HAP-1 (cell line): ENCODE measurements at regions not wholly inside any gene's neighbourhood (a gene's known extent, or its start where the extent isn't known, plus 50 kb on each side); places are given as distances from the start of the nearest gene placed in this dataset.

Source experiments
- DNase-seq, 2 experiments: peaks; one replicate each; pipeline ENCODE4 v3.0.0-alpha.2; 2016 to 2020; ENCODE audit warnings: low spot score in 2 of 2
- H3K27me3 ChIP-seq: fragments of 250-450 bp; sonication (Bioruptor Pico); 2 replicates; pipeline ENCODE4 v1.5.1; 2020; ENCODE audit warnings: low read depth, mild to moderate bottlenecking, moderate library complexity
- H3K36me3 ChIP-seq: fragments of 250-450 bp; sonication (Bioruptor Pico); replicated peaks from 2 replicates; pipeline ENCODE4 v1.5.1; 2020; ENCODE audit warnings: mild to moderate bottlenecking
- H3K4me1 ChIP-seq: fragments of 250-450 bp; sonication (Bioruptor Pico); 2 replicates; pipeline ENCODE4 v1.5.1; 2020; ENCODE audit warnings: mild to moderate bottlenecking
- H3K4me3 ChIP-seq: fragments of 250-450 bp; sonication (Bioruptor Pico); 2 replicates; pipeline ENCODE4 v1.5.1; 2020; ENCODE audit warnings: mild to moderate bottlenecking, moderate library complexity
- H3K9me3 ChIP-seq: fragments of 250-450 bp; sonication (Bioruptor Pico); 2 replicates; pipeline ENCODE4 v1.5.1; 2020; ENCODE audit warnings: mild to moderate bottlenecking, moderate library complexity
- in situ Hi-C: fragments of 300-500 bp; cut with MboI; formaldehyde crosslinking; loops from 3 replicates; pipeline ENCODE4 v1.14.3; 2020; ENCODE audit warnings: low sequenced_read_pairs, inconsistent platforms, mixed read lengths

- Histone ChIP-seq H3K27me3 (no peaks in the 10 kb centered on the region), H3K36me3 (no peaks in the 10 kb centered on the region), H3K4me1 (no peaks in the 10 kb centered on the region), H3K9me3 (no peaks in the 10 kb centered on the region), H3K4me3 (no peak overlapping the region)
- in situ Hi-C loops, result no loop called here
- no peak for DNase-seq
Measured at GRCh38 chr9:81370096-81370495, 319.3 kb downstream of the TLE1 start.

- in situ Hi-C loops, result no loop called here
- no peaks in the 10 kb centered on the region for H3K36me3 ChIP-seq
- DNase-seq, result no peak
- no peaks in the 10 kb centered on the region for H3K27me3 ChIP-seq
- H3K4me1 ChIP-seq, result no peaks in the 10 kb centered on the region
- H3K9me3 ChIP-seq, result no peaks in the 10 kb centered on the region
- H3K4me3 ChIP-seq, result no peak overlapping the region
Measured at GRCh38 chr9:81369121-81369520, 320.2 kb downstream of the TLE1 start.

- no peak for DNase-seq
- H3K4me3 ChIP-seq, result no peak overlapping the region
- in situ Hi-C loops, result no loop called here
- no peaks in the 10 kb centered on the region for H3K9me3 ChIP-seq
- H3K4me1 ChIP-seq, result no peaks in the 10 kb centered on the region
- H3K27me3 ChIP-seq, result no peaks in the 10 kb centered on the region
- H3K36me3 ChIP-seq, result no peaks in the 10 kb centered on the region
Measured at GRCh38 chr9:81363916-81364480, 325.3 kb downstream of the TLE1 start.

DNA sequence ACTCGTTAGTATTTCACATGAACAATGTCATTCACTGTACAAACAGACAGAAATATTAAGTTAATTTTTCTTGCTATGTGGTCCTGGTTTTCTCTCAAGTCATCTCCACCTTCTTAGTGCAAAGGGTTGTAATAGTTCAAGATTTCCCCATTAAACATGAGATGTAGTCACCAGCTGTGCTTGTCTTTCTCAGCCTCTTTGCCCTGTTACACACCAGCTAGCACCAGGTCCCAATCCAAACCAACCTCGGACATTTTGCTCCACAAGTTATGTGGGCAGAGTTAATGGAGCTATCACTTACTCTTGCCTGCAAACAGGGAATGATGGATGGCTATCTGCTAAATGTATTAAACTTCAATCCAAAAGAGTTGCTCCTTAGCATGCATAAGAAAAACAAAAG lies 328.1 kb downstream of the TLE1 start:
- Histone ChIP-seq H3K36me3 (no peaks in the 10 kb centered on the region), H3K9me3 (no peaks in the 10 kb centered on the region), H3K4me1 (no peaks in the 10 kb centered on the region), H3K4me3 (no peak overlapping the region), H3K27me3 (no peaks in the 10 kb centered on the region)
- in situ Hi-C loops, result no loop called here
- no peak for DNase-seq

GRCh38 chr9:81351166-81351565 lies 338.2 kb downstream of the TLE1 start:
- H3K4me1 ChIP-seq, result no peaks in the 10 kb centered on the region
- no peaks in the 10 kb centered on the region for H3K27me3 ChIP-seq
- DNase-seq, result no peak
- no peak overlapping the region for H3K4me3 ChIP-seq
- H3K9me3 ChIP-seq, result no peaks in the 10 kb centered on the region
- in situ Hi-C loops, result no loop called here
- H3K36me3 ChIP-seq, result no peaks in the 10 kb centered on the region

DNA sequence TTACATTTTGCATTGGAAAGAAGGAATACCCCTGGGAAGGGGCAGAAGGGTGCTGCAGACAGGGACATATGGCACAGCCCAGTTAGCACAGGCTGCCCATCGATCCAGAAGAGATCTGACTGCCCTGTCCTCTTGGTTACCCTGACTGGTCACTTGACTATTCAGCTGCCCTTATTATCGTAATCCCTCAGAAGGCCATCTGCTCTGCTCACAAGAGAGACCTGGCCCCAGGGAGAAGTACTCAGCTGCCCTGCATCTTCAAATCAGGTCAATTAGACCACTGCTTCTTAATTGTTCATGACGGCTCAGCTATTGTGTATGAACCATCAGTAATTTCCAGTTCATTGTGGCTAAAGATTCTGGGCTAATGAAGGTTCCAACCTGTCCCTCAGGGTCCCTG lies 345.0 kb downstream of the TLE1 start:
- Histone ChIP-seq H3K36me3 (no peaks in the 10 kb centered on the region), H3K4me3 (no peak overlapping the region), H3K4me1 (no peaks in the 10 kb centered on the region), H3K27me3 (no peaks in the 10 kb centered on the region), H3K9me3 (no peaks in the 10 kb centered on the region)
- DNase-seq, result no peak
- in situ Hi-C loops, result no loop called here

- Histone ChIP-seq H3K27me3 (no peaks in the 10 kb centered on the region), H3K4me3 (no peak overlapping the region)
- in situ Hi-C loops, result no loop called here
Measured at GRCh38 chr9:81335879-81336421, 353.4 kb downstream of the TLE1 start.

DNA sequence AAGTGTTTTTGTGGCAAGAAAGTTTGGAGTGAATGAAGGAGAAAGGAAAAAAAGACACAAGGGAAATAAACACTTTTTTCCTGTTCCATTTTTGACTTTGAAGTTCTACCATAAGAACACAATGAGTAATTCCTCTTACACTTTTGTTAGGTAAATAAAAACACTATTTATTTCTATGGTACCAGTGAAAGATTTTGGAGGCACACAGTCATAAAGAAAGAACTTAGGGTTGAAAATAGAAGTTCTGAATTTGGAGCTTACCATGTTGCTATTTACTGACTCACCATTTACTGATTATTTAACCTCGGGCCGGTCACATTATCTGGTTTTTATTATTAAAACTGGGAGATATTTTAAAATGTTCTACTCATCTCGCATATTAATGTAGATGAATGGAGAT lies 367.8 kb downstream of the TLE1 start:
- no peaks in the 10 kb centered on the region for H3K36me3 ChIP-seq
- no peaks in the 10 kb centered on the region for H3K9me3 ChIP-seq
- DNase-seq, result no peak
- in situ Hi-C loops, result no loop called here
- H3K27me3 ChIP-seq, result no peaks in the 10 kb centered on the region
- H3K4me3 ChIP-seq, result no peak overlapping the region
- H3K4me1 ChIP-seq, result no peaks in the 10 kb centered on the region

More at GRCh38 chr9:81335879-81336421, 353.4 kb downstream of the TLE1 start:
- Histone ChIP-seq H3K36me3 (no peaks in the 10 kb centered on the region), H3K4me1 (no peaks in the 10 kb centered on the region), H3K9me3 (no peaks in the 10 kb centered on the region)
- DNase-seq, result no peak

GRCh38 chr9:81320909-81321482 lies 368.4 kb downstream of the TLE1 start:
- H3K27me3 ChIP-seq, result no peaks in the 10 kb centered on the region
- no peaks in the 10 kb centered on the region for H3K36me3 ChIP-seq
- DNase-seq, result no peak
- no peaks in the 10 kb centered on the region for H3K9me3 ChIP-seq
- in situ Hi-C loops, result no loop called here
- H3K4me1 ChIP-seq, result no peaks in the 10 kb centered on the region
- no peak overlapping the region for H3K4me3 ChIP-seq

- Histone ChIP-seq H3K4me1 (no peaks in the 10 kb centered on the region), H3K36me3 (no peaks in the 10 kb centered on the region), H3K4me3 (no peak overlapping the region), H3K27me3 (no peaks in the 10 kb centered on the region), H3K9me3 (no peaks in the 10 kb centered on the region)
- DNase-seq, result no peak
- in situ Hi-C loops, result no loop called here
Measured at GRCh38 chr9:81318571-81318970, 370.8 kb downstream of the TLE1 start.

DNA sequence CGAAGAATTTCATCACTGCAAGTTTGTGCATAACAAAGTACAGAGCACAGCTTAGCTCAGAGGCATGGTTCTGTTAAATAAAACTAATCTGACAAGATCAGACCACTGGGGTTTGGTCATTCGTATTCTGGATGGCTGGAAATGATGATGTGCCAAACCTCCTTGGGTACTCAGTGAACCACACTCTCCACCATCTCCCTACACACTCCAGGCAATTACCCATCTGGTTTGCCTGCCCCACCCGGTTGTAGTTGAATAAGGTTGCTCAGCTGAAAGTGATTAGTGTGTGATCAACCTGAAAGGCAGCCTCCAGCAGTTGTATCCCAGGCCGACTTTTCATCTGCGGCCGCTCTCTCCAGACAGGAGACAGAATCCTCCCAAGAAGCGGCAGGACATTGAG lies 371.4 kb downstream of the TLE1 start:
- no peak overlapping the region for H3K4me3 ChIP-seq
- no peak for DNase-seq
- H3K9me3 ChIP-seq, result no peaks in the 10 kb centered on the region
- in situ Hi-C loops, result no loop called here
- H3K4me1 ChIP-seq, result no peaks in the 10 kb centered on the region
- no peaks in the 10 kb centered on the region for H3K36me3 ChIP-seq
- no peaks in the 10 kb centered on the region for H3K27me3 ChIP-seq

DNA sequence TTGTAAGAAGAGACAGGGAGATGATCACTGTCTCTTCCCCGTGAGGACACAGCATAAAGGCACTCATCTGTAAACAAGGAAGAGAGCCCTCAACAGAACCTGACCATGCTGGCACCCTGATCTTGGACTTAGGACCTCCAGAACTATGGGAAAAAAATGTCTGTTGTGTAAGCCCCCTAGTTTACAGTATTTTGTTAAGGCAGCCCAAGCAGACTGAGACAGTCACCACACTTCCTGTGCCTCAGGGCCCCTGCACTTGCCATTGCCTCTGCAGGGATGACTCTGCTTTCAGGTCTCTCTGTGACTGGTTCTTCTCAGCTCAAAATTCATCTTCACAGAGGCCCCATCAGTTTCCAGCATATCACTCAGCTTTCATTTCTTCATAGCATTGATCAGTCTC lies 372.1 kb downstream of the TLE1 start:
- no peaks in the 10 kb centered on the region for H3K9me3 ChIP-seq
- H3K27me3 ChIP-seq, result no peaks in the 10 kb centered on the region
- in situ Hi-C loops, result no loop called here
- H3K36me3 ChIP-seq, result no peaks in the 10 kb centered on the region
- DNase-seq, result no peak
- H3K4me1 ChIP-seq, result no peaks in the 10 kb centered on the region
- no peak overlapping the region for H3K4me3 ChIP-seq

- Histone ChIP-seq H3K36me3 (no peaks in the 10 kb centered on the region), H3K27me3 (no peaks in the 10 kb centered on the region), H3K4me1 (no peaks in the 10 kb centered on the region), H3K9me3 (no peaks in the 10 kb centered on the region), H3K4me3 (no peak overlapping the region)
- no peak for DNase-seq
- in situ Hi-C loops, result no loop called here
Measured at GRCh38 chr9:81314490-81314889, 374.9 kb downstream of the TLE1 start.

DNA sequence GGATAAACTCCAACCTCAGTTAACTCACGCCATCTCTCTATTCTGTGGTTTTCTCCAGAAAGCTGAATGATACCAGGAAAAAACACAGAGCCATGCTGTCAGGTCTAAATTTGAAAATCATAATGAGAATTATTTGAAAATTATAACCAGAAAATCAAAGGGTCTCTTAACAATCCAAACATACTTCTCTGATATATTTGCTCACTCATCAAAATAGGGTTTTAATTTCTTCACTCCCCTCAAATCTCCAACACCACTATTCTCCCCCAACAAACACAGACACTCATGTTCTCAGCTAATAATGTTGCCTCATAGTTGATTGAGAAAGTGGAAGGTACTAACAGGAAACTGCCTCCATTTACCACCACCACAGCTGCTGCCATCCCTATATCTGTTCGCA lies 375.5 kb downstream of the TLE1 start:
- DNase-seq, result no peak
- Histone ChIP-seq H3K36me3 (no peaks in the 10 kb centered on the region), H3K4me3 (no peak overlapping the region), H3K9me3 (no peaks in the 10 kb centered on the region), H3K27me3 (no peaks in the 10 kb centered on the region), H3K4me1 (no peaks in the 10 kb centered on the region)
- in situ Hi-C loops, result no loop called here

DNA sequence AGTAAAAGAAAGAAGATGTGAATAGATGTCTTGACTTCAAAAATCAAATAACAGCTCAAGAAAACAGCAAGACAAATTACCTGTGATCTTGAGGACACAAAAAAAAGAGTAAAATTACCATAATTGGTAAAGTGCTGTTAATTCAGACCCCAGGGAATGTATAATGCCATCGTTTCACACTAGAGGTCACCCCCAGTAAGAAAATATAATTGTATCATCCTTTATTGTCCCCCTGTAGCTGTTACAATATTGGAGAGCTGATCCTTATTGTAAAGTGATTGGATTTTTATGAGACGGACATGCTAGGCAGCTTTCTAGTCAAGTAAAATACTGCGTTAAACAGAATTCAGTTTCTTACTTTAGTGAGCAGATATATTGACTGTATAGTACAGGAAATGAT lies 377.0 kb downstream of the TLE1 start:
- DNase-seq, result no peak
- in situ Hi-C loops, result no loop called here
- no peaks in the 10 kb centered on the region for H3K4me1 ChIP-seq

More for the DNA sequence above, 377.0 kb downstream of the TLE1 start:
- Histone ChIP-seq H3K27me3 (no peaks in the 10 kb centered on the region), H3K9me3 (no peaks in the 10 kb centered on the region), H3K36me3 (no peaks in the 10 kb centered on the region), H3K4me3 (no peak overlapping the region)
